SK-N-SH (cell line): ENCODE measurements at regions not wholly inside any gene's neighbourhood (a gene's known extent, or its start where the extent isn't known, plus 50 kb on each side); places are given as distances from the start of the nearest gene placed in this dataset.

Experiments used
- GABPA ChIP-seq: IDR thresholded peaks from 2 replicates; pipeline ENCODE4 v1.4.0; 2012; ENCODE audit warnings: low read depth, mild to moderate bottlenecking
- POLR2AphosphoS5 ChIP-seq: IDR thresholded peaks from 2 replicates; pipeline ENCODE4 v1.6.1; 2012; ENCODE audit warnings: low read depth, low read length
- SIN3A ChIP-seq: IDR thresholded peaks from 2 replicates; pipeline ENCODE4 v1.6.1; 2012; ENCODE audit warnings: low read depth, mild to moderate bottlenecking, low read length, moderate library complexity, borderline replicate concordance
- TF ChIP-seq, protein P1 (sequence below): IDR thresholded peaks from 2 replicates; pipeline ENCODE4 v1.6.1; 2012; ENCODE audit warnings: mild to moderate bottlenecking, low read depth, low read length, moderate library complexity
- TF ChIP-seq, protein P2 (sequence below): fragments of 200-600 bp; sonication (generic); IDR thresholded peaks from 2 replicates; pipeline ENCODE4 v1.6.1; 2017; ENCODE audit warnings: antibody characterized with exemption, mild to moderate bottlenecking, moderate library complexity
- TF ChIP-seq, protein P3 (sequence below): IDR thresholded peaks from 2 replicates; pipeline ENCODE4 v1.4.0; 2012; ENCODE audit warnings: low read depth, borderline replicate concordance

DNA sequence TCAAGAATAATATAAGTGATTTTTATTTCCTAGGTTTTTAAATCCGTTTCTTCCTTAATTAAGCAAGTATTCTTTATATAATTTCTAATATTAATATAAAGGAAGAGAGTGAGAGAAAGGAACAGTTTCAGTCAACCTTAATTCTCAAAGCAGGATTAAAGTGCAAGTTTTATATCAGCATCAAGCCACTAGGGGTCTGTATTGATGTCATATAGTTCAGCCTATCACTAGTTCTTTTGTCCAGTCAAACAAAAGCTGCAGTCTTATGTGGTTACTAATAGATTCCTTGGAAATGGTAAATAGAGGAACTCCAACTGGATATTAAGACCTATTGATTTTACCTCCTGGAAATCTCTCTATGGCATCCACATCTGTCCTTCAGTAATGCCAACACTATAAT, 82.0 kb downstream of the NAP1L3 start:
- TF ChIP-seq, protein P1, sequence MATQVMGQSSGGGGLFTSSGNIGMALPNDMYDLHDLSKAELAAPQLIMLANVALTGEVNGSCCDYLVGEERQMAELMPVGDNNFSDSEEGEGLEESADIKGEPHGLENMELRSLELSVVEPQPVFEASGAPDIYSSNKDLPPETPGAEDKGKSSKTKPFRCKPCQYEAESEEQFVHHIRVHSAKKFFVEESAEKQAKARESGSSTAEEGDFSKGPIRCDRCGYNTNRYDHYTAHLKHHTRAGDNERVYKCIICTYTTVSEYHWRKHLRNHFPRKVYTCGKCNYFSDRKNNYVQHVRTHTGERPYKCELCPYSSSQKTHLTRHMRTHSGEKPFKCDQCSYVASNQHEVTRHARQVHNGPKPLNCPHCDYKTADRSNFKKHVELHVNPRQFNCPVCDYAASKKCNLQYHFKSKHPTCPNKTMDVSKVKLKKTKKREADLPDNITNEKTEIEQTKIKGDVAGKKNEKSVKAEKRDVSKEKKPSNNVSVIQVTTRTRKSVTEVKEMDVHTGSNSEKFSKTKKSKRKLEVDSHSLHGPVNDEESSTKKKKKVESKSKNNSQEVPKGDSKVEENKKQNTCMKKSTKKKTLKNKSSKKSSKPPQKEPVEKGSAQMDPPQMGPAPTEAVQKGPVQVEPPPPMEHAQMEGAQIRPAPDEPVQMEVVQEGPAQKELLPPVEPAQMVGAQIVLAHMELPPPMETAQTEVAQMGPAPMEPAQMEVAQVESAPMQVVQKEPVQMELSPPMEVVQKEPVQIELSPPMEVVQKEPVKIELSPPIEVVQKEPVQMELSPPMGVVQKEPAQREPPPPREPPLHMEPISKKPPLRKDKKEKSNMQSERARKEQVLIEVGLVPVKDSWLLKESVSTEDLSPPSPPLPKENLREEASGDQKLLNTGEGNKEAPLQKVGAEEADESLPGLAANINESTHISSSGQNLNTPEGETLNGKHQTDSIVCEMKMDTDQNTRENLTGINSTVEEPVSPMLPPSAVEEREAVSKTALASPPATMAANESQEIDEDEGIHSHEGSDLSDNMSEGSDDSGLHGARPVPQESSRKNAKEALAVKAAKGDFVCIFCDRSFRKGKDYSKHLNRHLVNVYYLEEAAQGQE = no peak
- no peak for TF ChIP-seq GABPA
- no peak for TF ChIP-seq SIN3A
- TF ChIP-seq, protein P2, sequence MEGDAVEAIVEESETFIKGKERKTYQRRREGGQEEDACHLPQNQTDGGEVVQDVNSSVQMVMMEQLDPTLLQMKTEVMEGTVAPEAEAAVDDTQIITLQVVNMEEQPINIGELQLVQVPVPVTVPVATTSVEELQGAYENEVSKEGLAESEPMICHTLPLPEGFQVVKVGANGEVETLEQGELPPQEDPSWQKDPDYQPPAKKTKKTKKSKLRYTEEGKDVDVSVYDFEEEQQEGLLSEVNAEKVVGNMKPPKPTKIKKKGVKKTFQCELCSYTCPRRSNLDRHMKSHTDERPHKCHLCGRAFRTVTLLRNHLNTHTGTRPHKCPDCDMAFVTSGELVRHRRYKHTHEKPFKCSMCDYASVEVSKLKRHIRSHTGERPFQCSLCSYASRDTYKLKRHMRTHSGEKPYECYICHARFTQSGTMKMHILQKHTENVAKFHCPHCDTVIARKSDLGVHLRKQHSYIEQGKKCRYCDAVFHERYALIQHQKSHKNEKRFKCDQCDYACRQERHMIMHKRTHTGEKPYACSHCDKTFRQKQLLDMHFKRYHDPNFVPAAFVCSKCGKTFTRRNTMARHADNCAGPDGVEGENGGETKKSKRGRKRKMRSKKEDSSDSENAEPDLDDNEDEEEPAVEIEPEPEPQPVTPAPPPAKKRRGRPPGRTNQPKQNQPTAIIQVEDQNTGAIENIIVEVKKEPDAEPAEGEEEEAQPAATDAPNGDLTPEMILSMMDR = peak; percentile 33
- TF ChIP-seq, protein P3, sequence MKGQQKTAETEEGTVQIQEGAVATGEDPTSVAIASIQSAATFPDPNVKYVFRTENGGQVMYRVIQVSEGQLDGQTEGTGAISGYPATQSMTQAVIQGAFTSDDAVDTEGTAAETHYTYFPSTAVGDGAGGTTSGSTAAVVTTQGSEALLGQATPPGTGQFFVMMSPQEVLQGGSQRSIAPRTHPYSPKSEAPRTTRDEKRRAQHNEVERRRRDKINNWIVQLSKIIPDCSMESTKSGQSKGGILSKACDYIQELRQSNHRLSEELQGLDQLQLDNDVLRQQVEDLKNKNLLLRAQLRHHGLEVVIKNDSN = no peak
- TF ChIP-seq POLR2AphosphoS5 = no peak
